ENCODE measurements at regions not wholly inside any gene's neighbourhood (a gene's known extent, or its start where the extent isn't known, plus 50 kb on each side); places are given as distances from the start of the nearest gene placed in this dataset.

- Histone ChIP-seq H3K27me3 (ENCODE audit: insufficient read depth, low read length) (no peaks in the 10 kb centered on the region), H3K4me3 (ENCODE audit: low read length) (no peak overlapping the region), H3K27ac (ENCODE audit: low read depth, low read length) (no peak overlapping the region), H3K9ac (ENCODE audit: low read depth, low read length) (no peak overlapping the region), H3K4me1 (ENCODE audit: insufficient read depth, low read length) (peaks cover 4% of the 10 kb centered on the region; the same call in 1 of the 2 replicates), H3K36me3 (ENCODE audit: insufficient read depth, low read length) (no peaks in the 10 kb centered on the region), H3K9me3 (ENCODE audit: insufficient read depth, low read depth, low read length) (no peaks in the 10 kb centered on the region)
- 87% methylated on average over 2 of the region's 3 CpGs for WGBS
These were observed 107.4 kb downstream of the ARL6IP6 start for GRCh38 chr2:152825834-152826233.

- Histone ChIP-seq H3K4me1 (ENCODE audit: insufficient read depth, low read length) (peaks cover 4% of the 10 kb centered on the region; the same call in 1 of the 2 replicates), H3K4me3 (ENCODE audit: low read length) (no peak overlapping the region), H3K9me3 (ENCODE audit: insufficient read depth, low read depth, low read length) (no peaks in the 10 kb centered on the region), H3K36me3 (ENCODE audit: insufficient read depth, low read length) (no peaks in the 10 kb centered on the region), H3K9ac (ENCODE audit: low read depth, low read length) (no peak overlapping the region), H3K27me3 (ENCODE audit: insufficient read depth, low read length) (no peaks in the 10 kb centered on the region), H3K27ac (ENCODE audit: low read depth, low read length) (no peak overlapping the region)
- WGBS, result 67% methylated on average over 3 of the region's 3 CpGs
These were observed 105.5 kb downstream of the ARL6IP6 start for GRCh38 chr2:152823905-152824304.

- Histone ChIP-seq H3K27ac (ENCODE audit: low read depth, low read length) (no peak overlapping the region), H3K36me3 (ENCODE audit: insufficient read depth, low read length) (no peaks in the 10 kb centered on the region), H3K4me1 (ENCODE audit: insufficient read depth, low read length) (peaks cover 4% of the 10 kb centered on the region; the same call in 1 of the 2 replicates), H3K27me3 (ENCODE audit: insufficient read depth, low read length) (no peaks in the 10 kb centered on the region), H3K4me3 (ENCODE audit: low read length) (no peak overlapping the region), H3K9ac (ENCODE audit: low read depth, low read length) (no peak overlapping the region), H3K9me3 (ENCODE audit: insufficient read depth, low read depth, low read length) (no peaks in the 10 kb centered on the region)
- WGBS, result 91% methylated on average over 5 of the region's 5 CpGs
These were observed 104.3 kb downstream of the ARL6IP6 start for GRCh38 chr2:152822676-152823075.

GRCh38 chr2:152820048-152820447 is 101.6 kb downstream of the ARL6IP6 start:
- Histone ChIP-seq H3K36me3 (ENCODE audit: insufficient read depth, low read length) (no peaks in the 10 kb centered on the region), H3K9me3 (ENCODE audit: insufficient read depth, low read depth, low read length) (no peaks in the 10 kb centered on the region), H3K27ac (ENCODE audit: low read depth, low read length) (no peak overlapping the region), H3K9ac (ENCODE audit: low read depth, low read length) (no peak overlapping the region), H3K4me1 (ENCODE audit: insufficient read depth, low read length) (peaks cover 4% of the 10 kb centered on the region), H3K4me3 (ENCODE audit: low read length) (no peak overlapping the region), H3K27me3 (ENCODE audit: insufficient read depth, low read length) (no peaks in the 10 kb centered on the region)
- no CpG with 5 or more reads among the region's 1 CpG for WGBS

GRCh38 chr2:152815634-152816257 is 97.3 kb downstream of the ARL6IP6 start:
- Histone ChIP-seq H3K36me3 (ENCODE audit: insufficient read depth, low read length) (no peaks in the 10 kb centered on the region), H3K27ac (ENCODE audit: low read depth, low read length) (no peak overlapping the region), H3K4me3 (ENCODE audit: low read length) (no peak overlapping the region), H3K4me1 (ENCODE audit: insufficient read depth, low read length) (no peaks in the 10 kb centered on the region; the same call in 1 of the 2 replicates), H3K9me3 (ENCODE audit: insufficient read depth, low read depth, low read length) (0 out of 2 replicates have a peak, but pooled peaks cover 7% of the 10 kb centered on the region), H3K27me3 (ENCODE audit: insufficient read depth, low read length) (no peaks in the 10 kb centered on the region), H3K9ac (ENCODE audit: low read depth, low read length) (no peak overlapping the region)
- WGBS, result 92% methylated on average over 2 of the region's 3 CpGs

GRCh38 chr2:152814475-152815030 is 96.1 kb downstream of the ARL6IP6 start:
- Histone ChIP-seq H3K9ac (ENCODE audit: low read depth, low read length) (no peak overlapping the region), H3K27me3 (ENCODE audit: insufficient read depth, low read length) (no peaks in the 10 kb centered on the region), H3K9me3 (ENCODE audit: insufficient read depth, low read depth, low read length) (0 out of 2 replicates have a peak, but pooled peaks cover 7% of the 10 kb centered on the region), H3K4me3 (ENCODE audit: low read length) (no peak overlapping the region), H3K4me1 (ENCODE audit: insufficient read depth, low read length) (no peaks in the 10 kb centered on the region; the same call in 1 of the 2 replicates), H3K36me3 (ENCODE audit: insufficient read depth, low read length) (no peaks in the 10 kb centered on the region), H3K27ac (ENCODE audit: low read depth, low read length) (no peak overlapping the region)
- whole genome bisulfite sequencing, result 92% methylated on average over 5 of the region's 5 CpGs

- 0 out of 2 replicates have a peak, but pooled peaks cover 7% of the 10 kb centered on the region for H3K9me3 ChIP-seq (ENCODE audit: insufficient read depth, low read depth, low read length)
- H3K4me1 ChIP-seq (ENCODE audit: insufficient read depth, low read length), result no peaks in the 10 kb centered on the region; the same call in 1 of the 2 replicates
- no peaks in the 10 kb centered on the region for H3K27me3 ChIP-seq (ENCODE audit: insufficient read depth, low read length)
- H3K4me3 ChIP-seq (ENCODE audit: low read length), result no peak overlapping the region
- H3K36me3 ChIP-seq (ENCODE audit: insufficient read depth, low read length), result no peaks in the 10 kb centered on the region
- H3K27ac ChIP-seq (ENCODE audit: low read depth, low read length), result no peak overlapping the region
- H3K9ac ChIP-seq (ENCODE audit: low read depth, low read length), result no peak overlapping the region
These were observed 94.9 kb downstream of the ARL6IP6 start for GRCh38 chr2:152813351-152813750.

All from HUES64 (cell line).